Panc1 (cell line): ENCODE measurements at regions not wholly inside any gene's neighbourhood (a gene's known extent, or its start where the extent isn't known, plus 50 kb on each side); places are given as distances from the start of the nearest gene placed in this dataset.

Experiments used
- POLR2AphosphoS5 ChIP-seq: IDR thresholded peaks from 2 replicates; pipeline ENCODE4 v1.6.1; 2012; ENCODE audit warnings: mild to moderate bottlenecking, low read depth, low read length, moderate library complexity
- TF ChIP-seq, protein P1 (sequence below): fragments of 450-650 bp; IDR thresholded peaks from 2 replicates; pipeline ENCODE4 v1.5.1; 2017; ENCODE audit warnings: mild to moderate bottlenecking

DNA sequence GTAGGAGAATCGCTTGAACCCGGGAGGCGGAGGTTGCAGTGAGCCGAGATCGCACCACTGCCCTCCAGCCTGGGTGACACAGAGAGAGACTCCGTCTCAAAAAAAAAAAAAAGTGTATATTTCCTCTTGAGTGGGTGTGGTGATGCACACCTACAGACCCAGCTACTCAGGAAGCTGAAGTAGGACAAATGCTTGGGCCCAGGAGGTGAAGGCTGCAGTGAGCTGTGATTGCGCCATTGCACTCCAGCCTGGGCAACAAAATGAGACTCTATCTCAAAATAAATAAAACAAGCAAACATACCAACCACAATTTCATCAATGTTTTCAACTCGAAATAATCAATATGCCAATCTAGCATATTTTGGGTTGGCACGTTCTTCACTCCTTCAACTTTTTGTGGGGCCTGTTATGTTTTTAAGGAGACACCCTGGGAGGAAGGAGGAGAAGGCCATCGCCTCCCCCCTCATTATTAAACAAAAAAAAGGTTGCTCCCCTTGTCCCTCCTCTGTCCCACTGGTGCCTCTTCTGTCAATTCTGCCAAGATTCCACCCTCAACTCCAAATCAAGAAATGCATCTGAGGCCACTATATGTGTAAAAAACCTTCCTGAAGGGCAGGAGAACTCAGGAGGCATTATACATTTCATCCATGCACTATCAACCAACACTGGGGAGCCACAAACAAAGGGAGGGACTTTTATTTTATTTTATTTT lies 52.4 kb upstream of the ATF7IP2 start:
- TF ChIP-seq, protein P1, sequence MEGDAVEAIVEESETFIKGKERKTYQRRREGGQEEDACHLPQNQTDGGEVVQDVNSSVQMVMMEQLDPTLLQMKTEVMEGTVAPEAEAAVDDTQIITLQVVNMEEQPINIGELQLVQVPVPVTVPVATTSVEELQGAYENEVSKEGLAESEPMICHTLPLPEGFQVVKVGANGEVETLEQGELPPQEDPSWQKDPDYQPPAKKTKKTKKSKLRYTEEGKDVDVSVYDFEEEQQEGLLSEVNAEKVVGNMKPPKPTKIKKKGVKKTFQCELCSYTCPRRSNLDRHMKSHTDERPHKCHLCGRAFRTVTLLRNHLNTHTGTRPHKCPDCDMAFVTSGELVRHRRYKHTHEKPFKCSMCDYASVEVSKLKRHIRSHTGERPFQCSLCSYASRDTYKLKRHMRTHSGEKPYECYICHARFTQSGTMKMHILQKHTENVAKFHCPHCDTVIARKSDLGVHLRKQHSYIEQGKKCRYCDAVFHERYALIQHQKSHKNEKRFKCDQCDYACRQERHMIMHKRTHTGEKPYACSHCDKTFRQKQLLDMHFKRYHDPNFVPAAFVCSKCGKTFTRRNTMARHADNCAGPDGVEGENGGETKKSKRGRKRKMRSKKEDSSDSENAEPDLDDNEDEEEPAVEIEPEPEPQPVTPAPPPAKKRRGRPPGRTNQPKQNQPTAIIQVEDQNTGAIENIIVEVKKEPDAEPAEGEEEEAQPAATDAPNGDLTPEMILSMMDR = no peak
- TF ChIP-seq POLR2AphosphoS5 = no peak
